Smooth muscle cell of the brain vasculature (primary cell): ENCODE measurements at regions not wholly inside any gene's neighbourhood (a gene's known extent, or its start where the extent isn't known, plus 50 kb on each side); places are given as distances from the start of the nearest gene placed in this dataset.

ENCODE experiments used
- DNase-seq: peaks from one replicate; pipeline ENCODE4 v3.0.0-alpha.2; 2012; ENCODE audit warnings: low read depth, low spot score

GRCh38 chr14:98685725-98686124, 586.3 kb downstream of the BCL11B start:
- no peak for DNase-seq

DNA sequence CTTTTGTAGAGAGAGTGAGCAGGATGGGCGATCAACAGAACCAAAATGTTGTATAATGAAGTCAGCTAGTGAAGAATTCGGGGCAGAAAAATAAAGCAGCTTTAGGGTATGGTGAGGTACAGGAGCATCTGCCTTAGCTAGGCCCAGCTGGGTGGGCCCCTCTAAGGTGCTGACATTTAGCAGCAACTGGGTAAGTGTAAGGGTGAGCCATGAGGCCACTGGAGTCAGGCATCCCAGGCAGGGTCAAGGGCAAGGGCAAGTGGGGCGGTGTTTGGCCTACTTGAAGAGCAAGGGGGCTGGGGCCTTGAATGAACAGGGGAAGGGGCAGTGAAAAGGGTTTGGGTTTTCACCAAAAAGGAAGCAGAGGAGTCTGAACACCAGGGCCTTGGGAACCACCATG, 583.6 kb downstream of the BCL11B start:
- no peak for DNase-seq

DNA sequence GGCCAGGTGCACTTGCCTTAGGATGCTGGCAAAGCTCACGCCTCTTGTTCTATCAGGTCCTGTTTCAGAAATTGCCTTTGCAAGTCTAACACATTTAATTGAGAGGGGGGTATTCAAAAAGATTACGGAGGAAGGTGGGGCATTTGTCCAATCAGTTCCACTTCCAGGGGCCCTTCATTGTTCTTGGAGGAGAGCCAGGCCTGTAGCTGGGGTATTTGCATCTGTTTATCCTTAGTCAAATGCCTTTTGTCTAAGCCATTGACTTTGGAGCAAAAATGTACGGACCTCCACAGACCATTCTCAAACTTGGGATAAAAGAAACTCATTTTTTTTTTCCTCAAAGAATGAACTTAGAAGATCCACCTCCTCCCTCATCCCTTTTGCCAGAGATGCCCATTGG, 582.0 kb downstream of the BCL11B start:
- DNase-seq: no peak

DNA sequence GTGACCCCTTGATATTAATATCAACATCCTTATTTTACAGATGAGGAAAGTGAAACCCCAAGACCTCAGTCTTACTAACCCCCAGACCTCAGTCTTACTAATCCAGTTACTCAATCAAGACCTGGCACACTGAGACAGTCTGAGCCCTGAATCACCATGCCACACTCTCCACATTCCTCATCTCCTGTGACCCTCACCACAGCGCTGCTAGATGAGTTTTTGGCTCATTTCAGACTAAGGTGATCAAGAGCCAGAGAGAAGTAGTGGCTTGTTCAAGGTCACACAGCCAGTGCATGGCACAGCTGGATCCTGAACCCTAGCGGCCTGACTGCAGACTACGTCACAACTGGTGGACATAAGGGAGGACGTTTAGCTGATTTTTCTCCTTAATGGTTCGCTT, 579.2 kb downstream of the BCL11B start:
- no peak for DNase-seq

GRCh38 chr14:98694541-98694940, 577.5 kb downstream of the BCL11B start:
- DNase-seq: no peak

GRCh38 chr14:98695809-98696208, 576.2 kb downstream of the BCL11B start:
- no peak for DNase-seq

- no peak for DNase-seq
Measured at GRCh38 chr14:98698341-98698740, 573.7 kb downstream of the BCL11B start.

- DNase-seq: no peak
Measured at GRCh38 chr14:98700748-98701147, 571.2 kb downstream of the BCL11B start.

- DNase-seq: no peak
Measured at GRCh38 chr14:98701377-98701776, 570.6 kb downstream of the BCL11B start.

- DNase-seq: no peak
Measured at GRCh38 chr14:98704441-98704840, 567.6 kb downstream of the BCL11B start.

- no peak for DNase-seq
Measured at GRCh38 chr14:98705871-98706300, 566.1 kb downstream of the BCL11B start.

DNA sequence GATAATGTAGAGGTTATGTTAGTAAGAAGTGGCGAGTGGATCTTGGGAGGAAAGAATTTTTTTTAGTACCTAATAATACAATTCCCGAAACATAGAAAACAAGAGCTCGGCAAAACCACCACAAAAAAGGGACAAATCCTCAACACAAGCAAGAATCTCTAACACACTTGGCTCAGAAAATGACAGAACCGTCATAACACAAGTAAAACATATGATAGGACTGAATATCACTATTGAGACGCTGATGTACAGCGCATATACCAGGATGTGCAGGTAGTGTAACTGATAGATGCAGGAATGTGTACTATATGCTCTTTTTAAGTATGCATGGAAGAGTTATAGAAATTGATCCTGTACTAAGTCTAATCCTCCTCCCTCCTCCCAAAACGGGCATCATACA, 564.5 kb downstream of the BCL11B start:
- no peak for DNase-seq

DNA sequence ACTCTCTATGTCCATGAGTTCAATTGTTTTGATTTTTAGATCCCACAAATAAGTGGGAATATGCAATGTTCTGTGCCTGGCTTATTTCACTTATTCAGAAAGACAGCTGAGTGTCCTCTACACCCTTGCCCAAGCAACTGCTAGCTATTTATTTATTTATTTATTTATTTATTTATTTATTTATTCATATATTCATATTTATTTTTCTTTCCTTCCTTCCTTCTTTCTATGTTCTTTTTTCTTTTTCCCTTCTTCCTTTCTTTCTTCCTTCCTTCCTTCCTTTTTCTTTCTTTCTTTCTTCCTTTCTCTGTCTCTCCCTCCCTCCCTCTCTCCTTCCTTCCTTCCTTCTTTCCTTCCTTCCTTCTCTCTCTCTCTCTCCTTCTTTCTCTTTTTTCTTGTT, 563.4 kb downstream of the BCL11B start:
- no peak for DNase-seq

GRCh38 chr14:98711453-98711852, 560.5 kb downstream of the BCL11B start:
- no peak for DNase-seq

DNA sequence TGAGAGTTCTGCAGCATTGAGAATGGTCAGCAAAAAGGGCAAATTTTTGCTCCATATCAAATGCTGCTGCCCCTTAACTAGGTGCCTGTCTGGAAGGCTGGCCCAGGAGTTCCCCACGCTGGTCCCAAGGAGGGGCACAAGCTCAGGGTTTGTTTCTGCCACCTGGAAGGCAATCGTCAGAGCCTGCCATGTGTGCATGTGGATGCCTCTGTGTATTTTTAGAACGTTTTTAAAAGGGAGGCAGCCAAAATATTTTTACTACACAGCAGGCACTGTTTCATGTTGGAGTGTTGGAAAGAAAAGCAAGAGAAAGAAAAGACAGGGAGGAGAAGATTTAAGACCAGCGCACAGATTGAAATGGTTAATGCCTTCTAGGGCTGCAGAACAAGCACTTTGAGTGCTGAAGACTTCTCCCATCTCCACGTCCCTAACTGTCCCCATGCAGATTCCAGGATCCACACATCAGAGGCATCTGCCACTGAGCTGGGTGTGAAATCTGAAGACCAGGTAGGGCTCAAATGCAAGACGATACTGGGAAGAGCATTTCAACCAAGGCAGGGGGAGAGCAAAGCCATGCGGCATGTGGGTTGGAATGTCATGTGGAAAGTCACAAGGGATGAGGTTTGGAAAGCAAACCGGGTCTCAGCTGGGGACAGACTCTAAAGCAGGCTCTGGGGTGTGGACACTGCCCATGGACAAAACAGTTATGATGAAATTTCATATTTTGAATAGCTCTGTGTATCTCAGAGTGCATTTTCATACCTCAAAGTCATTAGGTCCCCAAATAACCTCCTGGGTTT, 557.2 kb downstream of the BCL11B start:
- DNase-seq: no peak

DNA sequence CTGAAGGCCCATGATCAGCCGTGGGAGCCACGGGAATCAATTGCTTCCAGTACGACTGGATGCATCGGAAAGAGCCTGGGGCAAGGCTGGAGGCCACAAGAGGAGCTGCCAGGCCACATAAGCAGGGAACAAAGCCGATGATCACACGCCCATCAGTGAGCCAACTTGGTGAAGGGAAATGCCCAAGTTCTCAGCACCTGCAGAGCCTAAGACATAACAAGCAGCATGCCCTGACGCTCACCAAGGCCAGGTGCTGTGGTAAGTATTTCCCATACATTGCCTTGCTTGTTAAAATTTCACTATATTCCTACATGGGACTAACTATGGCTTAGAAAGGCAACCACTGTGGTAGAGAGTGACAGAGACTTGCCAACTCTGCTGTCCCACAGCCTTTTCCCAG, 555.9 kb downstream of the BCL11B start:
- no peak for DNase-seq

DNA sequence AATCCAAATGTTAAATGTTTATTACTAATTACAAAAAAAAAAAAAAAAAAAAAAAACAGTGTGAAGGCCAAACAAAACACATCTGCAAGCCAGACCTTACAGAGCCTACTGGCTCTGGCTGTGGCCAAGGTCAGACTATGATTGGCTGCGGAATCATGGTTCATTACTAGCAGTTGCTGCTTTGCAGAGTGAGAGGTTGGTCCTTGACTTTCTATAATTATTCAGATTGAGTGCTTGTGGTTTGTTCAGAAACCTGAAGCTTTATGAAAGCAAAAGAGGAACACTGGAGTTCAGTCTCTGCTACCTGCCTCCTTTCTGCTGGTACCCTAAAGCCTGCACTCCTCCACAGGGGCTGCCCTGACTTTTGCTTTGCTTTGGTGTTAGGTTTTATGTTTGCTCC, 550.9 kb downstream of the BCL11B start:
- no peak for DNase-seq

DNA sequence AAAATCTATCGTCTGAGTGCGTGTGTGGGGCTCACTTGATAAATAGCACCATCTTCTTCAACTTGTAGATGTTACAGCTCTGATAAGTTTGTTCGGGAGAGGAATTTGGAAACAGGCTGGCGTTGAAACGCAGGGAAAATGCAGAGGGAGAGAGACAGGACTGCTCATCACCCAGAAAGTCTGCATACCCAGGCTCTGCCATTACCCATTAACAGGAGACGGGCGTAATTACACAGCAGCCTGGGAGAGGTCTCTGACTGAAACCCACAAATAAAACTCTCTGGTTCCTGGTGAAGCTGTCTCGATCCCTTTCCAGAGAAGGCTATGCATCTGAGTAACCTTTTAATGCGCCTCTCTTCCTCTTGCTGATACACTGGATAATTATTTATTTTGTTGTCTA, 547.3 kb downstream of the BCL11B start:
- DNase-seq: no peak

DNA sequence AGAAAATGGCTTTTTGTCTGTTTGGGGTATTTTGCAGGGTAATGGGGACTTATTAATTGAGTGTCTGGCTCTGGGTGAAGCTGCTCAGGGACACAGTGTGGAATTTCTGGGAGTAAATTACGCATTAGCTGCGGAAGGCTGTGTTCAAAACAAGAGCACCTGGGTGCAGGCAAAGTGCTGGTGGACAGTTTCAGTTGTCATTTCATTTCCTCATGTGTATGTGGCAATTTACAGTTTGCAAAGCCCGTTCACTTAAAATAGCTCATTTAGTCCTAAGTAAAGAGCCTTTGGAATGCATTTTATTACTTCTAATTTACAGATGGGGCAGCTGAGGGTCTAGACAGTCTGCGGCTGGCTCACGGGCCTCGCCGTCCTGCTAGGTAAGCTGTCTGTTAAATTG, 546.8 kb downstream of the BCL11B start:
- no peak for DNase-seq

DNA sequence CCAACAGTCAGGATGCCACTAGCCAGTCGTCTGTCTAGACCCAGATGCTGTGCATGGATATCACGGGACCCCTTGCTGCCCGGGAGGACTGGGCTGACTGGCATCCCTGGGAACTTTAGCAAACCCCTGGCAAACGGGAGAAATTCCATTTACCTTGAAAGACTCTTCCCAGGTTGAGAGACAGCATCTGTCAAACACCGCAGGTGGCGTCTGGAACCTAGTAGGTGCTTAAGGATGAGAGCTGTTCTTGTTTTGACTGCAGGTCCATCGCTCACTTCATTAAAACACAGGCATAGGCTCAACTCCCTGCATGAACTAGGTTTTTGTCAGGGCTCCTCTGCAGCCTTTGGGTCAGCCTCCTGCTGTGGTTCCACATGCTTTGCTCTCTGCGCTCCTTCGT, 546.3 kb downstream of the BCL11B start:
- no peak for DNase-seq

GRCh38 chr14:98726585-98727405, 545.2 kb downstream of the BCL11B start:
- DNase-seq: no peak

- DNase-seq: no peak
Measured at GRCh38 chr14:98728024-98728423, 544.0 kb downstream of the BCL11B start.

DNA sequence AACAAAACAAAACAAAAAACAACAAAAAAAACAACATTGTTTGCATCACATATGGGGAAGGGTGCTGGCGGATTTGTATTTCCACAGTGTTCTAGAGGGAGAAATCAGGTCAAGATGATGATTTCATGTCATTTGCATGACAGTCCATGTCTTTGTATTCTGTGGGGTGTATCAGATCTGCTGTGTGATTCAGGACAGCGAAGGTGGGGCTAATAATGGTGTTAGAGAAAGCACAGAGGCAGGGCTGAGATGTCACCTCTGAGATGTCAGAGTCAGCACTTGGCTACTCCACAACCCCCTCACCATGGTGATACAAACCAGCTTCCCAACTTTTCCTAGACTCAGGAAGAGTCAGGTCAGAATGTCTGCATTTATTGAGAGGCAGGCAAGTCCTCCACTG, 543.2 kb downstream of the BCL11B start:
- no peak for DNase-seq
